Right renal pelvis (tissue), 4 donors: ENCODE measurements at regions not wholly inside any gene's neighbourhood (a gene's known extent, or its start where the extent isn't known, plus 50 kb on each side); places are given as distances from the start of the nearest gene placed in this dataset.
A peak's percentile ranks its signal among the peaks of the same experiment; 100 is the strongest.
"Not testable (repeated sequence)": the region's sequence is repeated elsewhere in the genome, so short reads cannot be mapped to it uniquely, and the experiment has no call there.

Experiments
- DNase-seq, 4 donors: peaks; one replicate each; pipeline ENCODE4 v3.0.0-alpha.2; 2013; ENCODE audit warnings: low read depth in 4 of 4, low spot score in 3 of 4, missing footprints in 1 of 4

DNA sequence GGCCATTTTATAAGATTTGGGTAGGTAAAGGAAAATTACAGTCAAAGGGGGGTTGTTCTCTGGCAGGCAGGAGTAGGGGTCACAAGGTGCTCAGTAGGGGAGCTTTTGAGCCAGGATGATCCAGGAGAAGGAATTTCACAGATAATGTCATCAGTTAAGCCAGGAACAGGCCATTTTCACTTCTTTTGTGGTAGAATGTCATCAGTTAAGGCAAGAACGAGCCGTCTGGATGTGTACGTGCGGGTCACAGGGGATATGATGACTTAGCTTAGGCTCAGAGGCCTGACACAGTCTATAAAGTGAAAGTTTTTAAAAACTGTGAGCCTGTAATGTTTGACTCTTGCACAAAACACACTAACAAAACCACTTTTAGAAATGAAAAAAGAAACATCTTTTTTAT is 1371.3 kb upstream of the RAG2 start:
- not testable (repeated sequence) for DNase-seq

DNA sequence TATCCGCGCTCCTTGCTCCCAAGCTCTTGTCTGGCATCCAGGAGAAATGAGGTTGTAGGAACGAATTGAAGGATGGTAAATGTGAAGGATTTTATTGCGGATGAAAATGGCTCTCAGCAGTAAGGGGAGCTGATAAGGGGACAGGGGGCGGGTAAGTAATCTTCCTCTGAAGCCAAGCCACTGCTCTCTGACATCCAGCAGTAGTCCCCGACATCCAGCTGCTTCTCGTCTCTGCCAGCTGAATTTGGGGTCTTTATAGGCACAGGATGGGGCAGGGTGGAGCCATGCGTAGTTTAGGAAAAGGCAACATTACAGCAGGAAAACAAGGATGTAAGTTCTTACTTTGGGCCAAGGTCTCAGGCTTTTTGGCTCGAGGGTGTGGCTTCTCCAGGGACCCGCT is 1370.1 kb upstream of the RAG2 start:
- DNase-seq = no peak

DNA sequence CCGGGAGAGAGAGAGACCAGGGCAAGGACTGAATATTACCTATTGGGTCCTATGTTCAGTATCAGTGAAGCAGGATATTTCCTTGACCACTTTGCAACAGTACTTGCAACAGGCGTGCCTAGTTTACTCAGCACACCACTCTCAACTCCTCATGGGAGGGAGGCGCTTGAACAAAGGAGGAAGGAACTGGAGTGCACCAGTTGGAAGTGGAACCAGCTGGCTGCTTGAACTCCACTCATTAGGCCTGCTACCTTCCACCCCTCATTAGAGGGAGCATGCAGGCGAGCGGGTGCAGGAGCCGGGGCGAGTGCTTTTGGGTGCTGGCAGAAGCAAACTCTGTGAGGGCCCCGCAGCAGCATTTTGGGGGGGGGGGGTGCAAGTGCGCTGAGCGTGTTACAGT is 1369.6 kb upstream of the RAG2 start:
- DNase-seq = no peak

DNA sequence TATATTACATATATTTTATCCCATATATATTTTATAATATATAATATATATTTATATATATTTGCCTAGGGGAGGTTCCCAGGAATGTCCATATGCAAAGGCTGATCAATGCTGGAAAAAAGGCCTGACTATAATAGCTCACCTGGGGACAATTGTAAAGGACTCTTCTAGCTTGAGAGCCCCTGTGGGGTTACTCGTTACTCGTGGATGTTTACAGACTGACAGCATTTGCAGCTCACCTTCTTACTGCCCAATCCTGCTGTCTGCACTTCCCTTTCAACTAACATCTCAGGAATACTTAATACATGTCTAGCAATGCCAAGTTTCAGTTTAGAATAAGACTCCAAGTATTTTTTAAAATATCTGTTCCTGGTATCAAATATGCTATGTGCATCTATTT is 1365.4 kb upstream of the RAG2 start:
- no peak for DNase-seq

DNA sequence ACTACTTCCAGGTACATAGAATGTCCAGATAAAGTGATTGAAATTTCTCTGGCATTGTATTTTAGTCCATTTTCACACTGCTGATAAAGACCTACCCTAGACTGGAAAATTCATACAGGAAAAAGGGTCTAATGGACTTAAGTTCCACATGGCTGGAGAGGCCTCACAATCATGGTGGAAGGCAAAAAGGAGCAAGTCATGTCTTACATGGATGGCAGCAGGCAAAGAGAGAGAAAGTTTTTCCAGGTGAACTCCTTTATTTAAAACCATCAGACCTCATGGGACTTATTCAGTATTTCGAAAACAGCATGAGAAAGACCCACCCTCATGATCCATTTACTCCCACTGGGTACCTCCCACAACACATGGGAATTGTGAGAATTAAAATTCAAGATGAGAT is 1359.7 kb upstream of the RAG2 start:
- DNase-seq = no peak

DNA sequence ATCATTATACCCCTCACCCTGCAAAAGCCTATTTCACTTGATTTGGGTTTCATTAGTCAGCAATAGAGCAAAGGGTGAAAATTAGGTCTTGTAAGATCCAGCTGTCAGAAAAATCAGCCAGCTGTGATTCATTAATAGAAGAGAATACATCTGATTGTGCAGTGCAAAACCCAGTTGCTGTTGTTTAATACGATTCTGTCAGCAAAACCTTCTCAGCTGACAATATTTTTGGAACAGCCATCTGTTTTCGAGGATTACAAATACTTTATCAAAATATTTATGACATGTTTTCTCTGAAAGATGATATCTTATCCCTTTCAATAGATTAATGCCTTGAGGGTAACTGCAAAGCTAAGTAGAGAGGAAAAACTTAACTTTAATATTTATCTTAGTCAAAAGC is 1354.0 kb upstream of the RAG2 start:
- no peak for DNase-seq

DNA sequence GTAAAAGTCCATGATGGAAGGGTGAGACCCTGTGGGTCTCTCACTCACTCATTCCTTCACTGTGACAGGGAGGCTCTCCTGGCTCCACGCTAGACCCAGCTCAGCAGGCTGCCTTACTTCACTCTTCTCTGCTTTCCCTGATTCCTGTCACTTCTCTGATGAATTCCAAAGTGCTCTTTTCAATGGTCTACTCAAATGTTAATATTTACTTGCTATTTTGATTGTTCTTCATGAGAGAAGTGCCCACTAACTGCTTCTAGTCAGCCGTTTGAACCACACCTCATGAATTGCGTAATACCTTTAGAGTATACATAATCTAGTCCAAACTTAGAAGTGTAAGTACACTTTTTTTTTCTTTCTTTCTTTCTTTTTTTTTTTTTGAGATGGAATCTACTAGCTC is 1350.2 kb upstream of the RAG2 start:
- no peak for DNase-seq

DNA sequence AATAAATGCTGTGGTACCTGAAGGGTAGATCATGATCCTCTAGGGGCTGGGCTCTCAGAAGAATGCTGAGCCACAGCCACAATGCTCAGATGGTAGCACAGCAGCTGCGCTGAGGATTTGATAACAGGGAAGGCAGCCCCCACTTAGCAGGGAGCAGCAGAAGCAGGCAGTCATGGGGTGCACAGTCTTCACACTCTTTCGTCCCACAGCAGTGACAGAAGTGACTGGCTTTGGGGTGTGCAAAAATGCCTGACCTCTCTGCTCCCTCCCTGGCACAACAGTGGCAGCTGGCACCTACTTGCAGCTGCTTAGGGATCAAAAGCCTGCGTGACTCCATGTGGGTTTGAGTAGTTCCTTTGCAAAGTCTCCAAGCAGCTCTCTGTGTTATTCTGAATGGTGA is 1349.8 kb upstream of the RAG2 start:
- DNase-seq = no peak

DNA sequence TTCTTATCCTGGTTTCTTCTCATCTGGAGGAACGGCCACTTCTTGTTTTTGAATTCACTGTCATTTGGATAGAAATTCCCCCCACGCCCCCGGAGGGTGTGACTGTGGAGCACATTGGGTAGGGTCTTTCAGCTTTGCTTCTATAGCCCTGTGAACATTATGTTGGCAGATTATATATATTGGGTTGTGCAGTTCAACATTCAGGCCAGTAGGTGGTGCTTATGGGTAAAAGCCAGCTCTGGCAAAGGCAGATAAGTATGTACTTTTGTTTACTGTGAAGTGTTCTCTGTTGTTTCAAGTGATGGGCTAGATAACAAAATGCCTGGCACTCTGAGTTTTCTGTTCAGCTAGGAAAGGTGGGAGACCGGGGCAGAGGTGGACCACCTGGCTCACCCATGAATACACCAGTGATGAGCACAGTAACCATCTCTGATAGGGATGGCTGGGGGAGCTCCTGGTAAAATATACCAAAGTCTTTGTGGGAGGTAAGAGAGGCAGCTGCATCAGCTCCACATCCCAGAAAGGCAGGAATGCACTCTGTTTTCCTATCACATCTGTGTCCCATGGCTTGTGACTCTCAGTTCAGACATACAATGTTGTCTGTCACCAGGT is 1348.2 kb upstream of the RAG2 start:
- peak in 2 of 4 donors; percentile 3 to 10 for DNase-seq

DNA sequence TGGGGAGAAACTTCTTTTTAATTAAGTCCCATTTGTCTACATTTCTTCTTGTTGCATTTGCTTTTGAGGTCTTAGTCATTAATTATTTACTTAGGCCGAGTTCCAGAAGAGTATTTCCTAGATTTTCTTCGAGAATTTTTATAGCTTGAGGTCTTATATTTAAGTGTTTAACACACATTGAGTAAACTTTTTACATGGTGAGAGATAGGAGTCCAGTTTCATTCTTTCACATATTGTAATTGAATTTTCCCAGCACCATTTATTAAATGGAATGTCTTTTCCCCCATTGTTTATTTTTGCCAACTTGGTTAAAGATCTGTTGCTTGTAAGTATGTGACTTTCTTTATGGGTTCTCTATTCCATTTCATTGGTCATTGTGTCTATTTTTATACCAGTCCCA is 1344.0 kb upstream of the RAG2 start:
- no peak for DNase-seq

DNA sequence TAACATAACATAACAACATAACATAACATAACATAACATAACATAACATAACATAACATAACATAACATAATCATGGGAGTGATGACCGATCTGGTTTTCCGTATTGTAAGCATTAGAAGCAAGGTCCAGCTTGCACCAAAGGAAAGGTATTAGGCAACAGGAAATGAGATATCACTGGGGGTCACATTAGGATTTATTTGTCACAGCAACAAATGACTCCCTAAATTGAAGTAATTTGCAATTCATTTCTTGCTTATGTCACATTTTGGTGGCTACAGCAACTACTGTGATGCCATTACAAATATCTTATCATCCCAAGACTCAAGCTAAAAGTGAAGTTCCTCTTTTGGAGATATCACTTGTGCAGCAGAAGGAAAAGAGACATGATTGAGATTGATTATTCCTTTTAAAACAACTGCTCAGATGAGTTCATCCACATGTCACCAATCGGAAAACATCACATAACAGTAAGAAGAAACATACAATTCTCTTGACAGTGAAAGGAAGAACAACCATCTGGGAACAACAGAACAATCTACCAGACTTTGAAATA is 1331.1 kb upstream of the RAG2 start:
- DNase-seq = no peak

DNA sequence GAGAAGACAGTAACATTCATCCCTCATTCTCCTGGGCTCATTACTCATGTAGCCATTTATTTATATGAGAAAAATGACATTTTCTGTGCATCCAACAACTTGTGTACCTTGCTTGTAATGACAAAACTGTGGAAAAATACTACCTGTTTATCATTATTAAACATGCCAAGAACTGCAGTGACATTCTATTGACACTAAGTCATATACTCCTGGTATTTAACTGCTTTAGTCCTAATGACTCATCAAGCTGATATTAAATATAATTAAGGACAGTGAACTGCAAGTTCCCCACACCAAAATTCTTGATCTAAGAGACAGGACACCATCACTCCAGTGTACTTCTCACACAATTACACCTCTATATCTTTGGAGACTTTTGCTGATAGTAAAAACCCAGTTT is 1328.7 kb upstream of the RAG2 start:
- DNase-seq = no peak

DNA sequence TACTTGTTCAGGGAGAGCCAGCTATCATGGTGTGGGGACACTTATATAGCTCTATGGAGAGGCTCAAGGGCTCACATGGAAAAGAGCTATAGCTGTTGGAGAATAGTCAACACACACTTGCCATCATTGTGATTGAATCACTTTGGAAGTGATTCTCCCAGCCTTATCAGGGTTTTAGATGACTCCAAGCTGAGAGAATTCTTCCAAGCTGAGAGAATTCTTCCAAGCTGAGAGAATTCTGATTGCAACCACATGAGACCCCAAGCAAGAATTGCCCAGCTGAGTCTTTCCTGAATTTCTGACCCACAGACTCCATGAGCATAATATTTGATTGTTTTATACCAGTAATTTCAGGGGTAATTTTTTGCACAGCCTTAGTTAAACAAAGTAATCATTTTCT is 1318.3 kb upstream of the RAG2 start:
- DNase-seq = no peak

DNA sequence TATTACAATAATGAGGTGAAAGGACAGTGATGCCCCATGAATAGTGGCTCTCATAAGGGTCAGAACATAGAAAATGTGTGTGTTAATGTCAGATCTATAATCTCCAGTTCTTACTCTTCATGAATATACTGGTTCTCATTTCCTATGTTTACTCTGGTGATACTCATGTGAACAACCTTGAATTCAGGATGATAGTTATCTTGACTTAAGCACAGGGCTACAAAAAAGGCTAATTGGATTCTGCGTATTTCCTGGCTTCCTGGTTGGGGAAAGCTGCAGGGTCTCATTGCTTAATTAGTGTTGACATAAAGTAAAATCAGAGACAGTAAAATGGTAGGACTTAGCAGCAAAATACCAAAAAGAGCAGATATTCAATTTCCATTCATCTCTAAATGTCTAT is 1316.8 kb upstream of the RAG2 start:
- no peak for DNase-seq

DNA sequence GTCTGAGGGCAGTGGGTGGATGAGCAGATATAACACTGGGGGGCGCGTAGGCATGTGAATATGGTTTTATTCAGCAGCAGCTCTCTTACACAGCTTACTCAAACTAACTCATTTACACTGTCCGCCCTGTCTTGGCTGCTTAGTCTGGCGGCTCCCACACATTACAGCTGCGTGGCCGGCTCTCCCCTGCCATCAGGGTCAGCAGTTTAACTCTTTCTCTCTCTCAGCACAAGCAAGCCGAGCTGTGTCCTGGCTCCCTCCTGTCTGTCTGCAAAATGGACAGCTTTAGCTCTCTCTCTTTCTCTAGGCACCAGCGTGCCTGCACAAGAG is 1310.1 kb upstream of the RAG2 start:
- peak in 3 of 4 donors; percentile 1 to 4 (median 3) for DNase-seq

DNA sequence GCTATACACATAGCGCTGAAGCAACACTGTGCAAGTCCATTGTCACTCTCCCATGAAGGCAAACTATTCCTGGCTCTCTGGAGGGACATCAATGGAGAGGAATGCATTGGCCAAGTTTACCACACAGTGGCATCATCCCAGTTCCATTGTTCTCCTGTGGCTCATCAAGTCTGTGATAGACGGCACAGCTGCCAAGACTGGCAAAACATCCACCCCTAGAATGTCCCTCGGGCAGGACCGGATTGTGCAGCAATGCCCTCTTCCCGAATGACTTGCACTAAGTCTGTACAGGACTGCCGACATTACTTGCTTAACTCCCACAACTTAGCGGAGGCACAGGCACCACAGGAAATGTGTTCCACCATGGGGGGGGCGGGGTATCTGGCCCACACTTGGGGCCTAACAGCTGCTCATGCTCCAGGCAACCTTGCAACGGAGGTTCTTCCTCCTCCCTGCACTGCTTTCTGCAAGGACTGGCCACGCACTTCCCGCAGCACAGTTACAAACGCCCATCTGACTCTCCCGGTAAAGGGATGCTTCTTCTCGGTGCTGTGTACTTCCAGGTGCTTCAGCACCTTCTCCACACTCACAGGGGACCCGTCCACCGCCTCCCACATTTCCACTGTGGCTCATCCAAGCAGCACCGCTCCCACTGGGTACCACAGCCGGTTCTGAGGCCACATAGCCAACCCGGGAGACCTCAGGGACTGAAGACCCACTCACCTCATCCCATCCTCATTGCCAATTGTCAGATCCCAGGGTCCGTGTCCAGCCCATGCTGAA is 1309.6 kb upstream of the RAG2 start:
- no peak for DNase-seq

DNA sequence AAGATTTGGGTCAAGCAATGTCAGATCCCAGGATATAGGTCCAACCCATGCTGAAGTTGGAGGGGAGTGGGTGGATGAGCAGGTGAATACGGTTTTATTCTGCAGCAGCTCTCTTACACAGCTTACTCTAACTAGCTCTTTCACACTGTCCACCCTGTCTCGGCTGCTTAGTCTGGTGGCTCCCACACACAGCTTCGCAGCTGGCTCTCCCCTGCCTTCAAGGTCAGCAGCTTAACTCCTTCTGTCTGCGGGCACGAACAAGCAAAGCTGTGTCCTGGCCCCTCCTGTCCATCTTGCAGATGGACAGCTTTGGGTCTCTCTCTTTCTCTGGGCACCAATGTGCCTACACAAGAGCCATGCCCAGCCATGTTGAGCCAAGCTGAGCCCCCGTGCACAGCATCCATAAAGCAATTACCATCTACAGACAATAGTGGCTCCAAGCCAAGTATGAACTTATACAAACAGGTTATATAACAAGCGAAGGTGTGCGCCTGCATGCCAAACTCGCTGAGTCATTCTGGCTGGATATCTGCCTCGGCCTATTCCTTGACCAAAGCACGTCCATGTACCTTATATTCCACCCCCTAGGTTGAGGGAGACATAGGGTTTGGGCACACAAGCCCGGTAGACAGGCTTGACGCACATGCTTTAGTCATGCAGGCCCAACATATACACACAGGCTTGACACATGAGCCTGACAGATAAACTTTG is 1307.8 kb upstream of the RAG2 start:
- no peak for DNase-seq

DNA sequence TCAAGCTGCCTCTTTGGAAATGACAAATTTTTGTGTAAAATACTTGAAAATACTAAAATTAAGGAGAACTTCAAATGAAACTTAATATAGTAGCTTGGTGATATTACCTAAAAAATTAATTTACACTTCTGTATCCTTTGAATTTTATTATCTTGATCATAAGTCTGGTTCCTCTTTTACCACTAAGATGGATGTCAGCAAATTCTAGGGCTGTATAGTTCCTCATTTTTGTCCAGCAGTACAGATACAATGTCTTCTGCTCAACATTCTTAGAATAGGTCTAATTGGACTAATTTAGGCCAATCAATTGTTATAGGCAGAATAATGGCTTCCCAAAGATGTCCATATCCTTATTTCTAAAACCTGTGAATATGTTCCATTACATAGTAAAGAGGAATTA is 1298.0 kb upstream of the RAG2 start:
- DNase-seq = no peak

DNA sequence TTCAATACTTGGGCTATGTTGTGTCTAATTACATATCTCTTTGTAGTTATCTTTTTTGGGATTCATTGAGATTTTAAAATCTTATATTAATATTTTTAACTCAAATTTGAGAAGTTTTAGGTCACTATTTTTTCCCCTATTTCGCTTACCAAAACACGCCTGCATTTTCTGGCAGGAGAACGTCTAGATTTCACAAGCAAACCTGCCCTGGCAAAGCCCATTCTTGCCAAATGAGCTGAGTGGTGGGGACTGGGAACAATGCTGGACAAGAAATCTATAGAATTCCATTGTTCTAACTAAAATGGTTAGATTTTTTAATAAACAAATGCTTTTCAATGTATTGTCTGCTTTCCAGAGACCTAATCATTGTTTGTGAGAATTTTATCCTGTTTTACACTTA is 1283.7 kb upstream of the RAG2 start:
- no peak for DNase-seq

DNA sequence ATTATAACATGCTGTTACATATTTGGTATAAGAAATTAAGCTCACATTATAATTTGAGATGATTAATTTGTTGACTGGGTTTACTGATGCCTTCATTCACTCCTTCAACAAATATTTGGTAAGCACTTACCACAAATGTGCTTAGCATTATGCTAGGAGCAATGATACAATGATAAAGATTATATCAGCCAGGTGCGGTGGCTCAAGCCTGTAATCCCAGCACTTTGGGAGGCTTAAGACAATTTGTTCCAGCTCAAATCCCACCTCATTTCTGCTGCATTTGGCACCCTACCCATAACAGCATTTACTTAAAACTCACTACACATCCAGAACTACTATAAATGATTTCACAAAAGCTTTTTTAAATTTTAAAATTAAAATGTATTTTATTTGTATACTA is 1263.6 kb upstream of the RAG2 start:
- DNase-seq = no peak

DNA sequence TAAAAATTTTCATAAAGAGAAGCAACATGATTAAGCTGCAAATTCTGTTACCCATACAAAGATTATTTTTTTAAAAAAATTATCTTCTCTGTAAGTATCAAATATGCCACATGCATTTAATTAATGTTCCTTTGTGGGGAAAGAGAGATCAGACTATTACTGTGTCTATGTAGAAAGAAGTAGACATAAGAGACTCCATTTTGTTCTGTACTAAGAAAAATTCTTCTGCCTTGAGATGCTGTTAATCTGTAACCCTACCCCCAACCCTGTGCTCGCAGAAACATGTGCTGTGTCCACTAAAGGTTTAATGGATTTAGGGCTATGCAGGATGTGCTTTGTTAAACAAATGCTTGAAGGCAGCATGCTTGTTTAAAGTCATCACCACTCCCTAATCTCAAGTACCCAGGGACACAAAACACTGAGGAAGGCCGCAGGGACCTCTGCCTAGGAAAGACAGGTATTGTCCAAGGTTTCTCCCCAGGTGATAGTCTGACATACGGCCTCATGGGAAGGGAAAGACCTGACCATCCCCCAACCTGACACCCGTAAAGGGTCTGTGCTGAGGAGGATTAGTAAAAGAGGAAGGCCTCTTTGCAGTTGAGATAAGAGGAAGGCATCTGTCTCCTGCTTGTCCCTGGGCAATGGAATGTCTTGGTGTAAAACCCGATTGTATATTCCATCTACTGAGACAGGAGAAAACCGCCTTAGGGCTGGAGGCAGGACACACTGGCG is 1260.9 kb upstream of the RAG2 start:
- DNase-seq = not testable (repeated sequence)
